ENCODE measurements at regions not wholly inside any gene's neighbourhood (a gene's known extent, or its start where the extent isn't known, plus 50 kb on each side); places are given as distances from the start of the nearest gene placed in this dataset.
"Not testable (repeated sequence)": the region's sequence is repeated elsewhere in the genome, so short reads cannot be mapped to it uniquely, and the experiment has no call there.

GRCh38 chr7:67328257-67328656, 331.6 kb downstream of the TYW1 start:
- TF ChIP-seq POLR2A, CTCF (IDR thresholded peaks at IDR 0.05): not testable (repeated sequence)
